ENCODE measurements at regions not wholly inside any gene's neighbourhood (a gene's known extent, or its start where the extent isn't known, plus 50 kb on each side); places are given as distances from the start of the nearest gene placed in this dataset.

- no peak for TF ChIP-seq CTCF (conservative IDR thresholded peaks at IDR 0.05)
- H3K4ac ChIP-seq (ENCODE audit: low read depth, low read length) = no peak overlapping the region
- no peaks in the 10 kb centered on the region for H3K36me3 Mint-ChIP-seq (ENCODE audit: insufficient read depth in 1 of 3, low read depth in 3 of 3)
- H4K20me1 ChIP-seq (ENCODE audit: control insufficient read depth, insufficient read depth, insufficient read length) = no peaks in the 10 kb centered on the region
- H2AK5ac ChIP-seq (ENCODE audit: insufficient read length, low read length) = no peak overlapping the region
- H3K23ac ChIP-seq (ENCODE audit: insufficient read length, low read depth, low read length) = no peak overlapping the region
- H2BK12ac ChIP-seq (ENCODE audit: insufficient read length, low read depth, low read length) = no peak overlapping the region
- H2BK120ac ChIP-seq (ENCODE audit: low read depth, low read length, poor library complexity, severe bottlenecking) = no peak overlapping the region
- H3K79me2 ChIP-seq (ENCODE audit: insufficient read depth, low read length) = no peaks in the 10 kb centered on the region
- H3K9me3 Mint-ChIP-seq = no peaks in the 10 kb centered on the region
- H3K27me3 Mint-ChIP-seq (ENCODE audit: low read depth) = no peaks in the 10 kb centered on the region; the same call in none of the 2 replicates
- no peak overlapping the region for H2BK20ac ChIP-seq (ENCODE audit: low read depth, low read length, poor library complexity, severe bottlenecking)
- H3K4me2 ChIP-seq (ENCODE audit: insufficient read depth, insufficient read length, low read length) = no peak overlapping the region
- no peaks in the 10 kb centered on the region for H3K79me1 ChIP-seq (ENCODE audit: insufficient read depth, low read depth, low read length, poor library complexity, severe bottlenecking)
- no peak overlapping the region for H4K5ac ChIP-seq (ENCODE audit: insufficient read length, low read depth, low read length)
- H3K4me1 Mint-ChIP-seq = peaks cover 20 to 30% of the 10 kb centered on the region in 2 experiments
- H3K18ac ChIP-seq (ENCODE audit: insufficient read length, low read depth, low read length) = no peak overlapping the region
- H3K23me2 ChIP-seq (ENCODE audit: insufficient read length, low read depth, low read length, poor library complexity, severe bottlenecking) = no peaks in the 10 kb centered on the region
- no peaks in the 10 kb centered on the region for H3K27me3 ChIP-seq (ENCODE audit: insufficient read depth, low read length)
- H3K27ac ChIP-seq (ENCODE audit: insufficient read length, low read depth, low read length) = no peak overlapping the region
- H2BK15ac ChIP-seq (ENCODE audit: low read depth, low read length) = no peak overlapping the region
- H2AFZ ChIP-seq (ENCODE audit: low read length) = no peak overlapping the region
- peak overlapping the region in 2 of 3 experiments; percentile 2 to 68; a peak in 2 of 7 replicates for H3K27ac Mint-ChIP-seq
- no peak overlapping the region for H4K91ac ChIP-seq (ENCODE audit: insufficient read length, low read depth, low read length)
- H3K14ac ChIP-seq (ENCODE audit: insufficient read depth, low read length) = no peak overlapping the region
- no peaks in the 10 kb centered on the region for H3K9me3 ChIP-seq (ENCODE audit: control insufficient read depth, low read depth, low read length)
- WGBS (ENCODE audit: extremely low coverage, insufficient read length, low lambda C conversion rate) = no CpG with 5 or more reads among the region's 1 CpG
- no peak overlapping the region for H3K9ac ChIP-seq (ENCODE audit: extremely low read depth, insufficient read length, low read length)
- no peak overlapping the region for H3K4me3 Mint-ChIP-seq
- no peaks in the 10 kb centered on the region for H3K4me1 ChIP-seq (ENCODE audit: insufficient read depth, low read length)
- DNase-seq = peak; percentile 52
- no peak overlapping the region for H2BK5ac ChIP-seq (ENCODE audit: insufficient read length, low read length)
- no peak overlapping the region for H3K56ac ChIP-seq (ENCODE audit: insufficient read length, low read depth, low read length)
- no peak overlapping the region for H3T11ph ChIP-seq (ENCODE audit: low read length)
- no peak overlapping the region for H4K8ac ChIP-seq (replicated peaks; ENCODE audit: insufficient read length, low read depth, low read length)
These were observed 347.0 kb downstream of the MIAT start for GRCh38 chr22:27004434-27004833.
